ENCODE measurements at regions not wholly inside any gene's neighbourhood (a gene's known extent, or its start where the extent isn't known, plus 50 kb on each side); places are given as distances from the start of the nearest gene placed in this dataset.

- DNase-seq (ENCODE audit: low spot score): no peak
- no peak for FAIRE-seq
These were observed 230.8 kb upstream of the RND3 start for GRCh38 chr2:150718280-150718679.

- no peak for DNase-seq (ENCODE audit: low spot score)
- FAIRE-seq: no peak
These were observed 228.7 kb upstream of the RND3 start for GRCh38 chr2:150716186-150716585.

- FAIRE-seq (no peak), DNase-seq (ENCODE audit: low spot score) (no peak)
These were observed 228.0 kb upstream of the RND3 start for GRCh38 chr2:150715501-150715900.

- DNase-seq (ENCODE audit: low spot score): no peak
- FAIRE-seq: no peak
These were observed 223.4 kb upstream of the RND3 start for GRCh38 chr2:150710916-150711315.

DNA sequence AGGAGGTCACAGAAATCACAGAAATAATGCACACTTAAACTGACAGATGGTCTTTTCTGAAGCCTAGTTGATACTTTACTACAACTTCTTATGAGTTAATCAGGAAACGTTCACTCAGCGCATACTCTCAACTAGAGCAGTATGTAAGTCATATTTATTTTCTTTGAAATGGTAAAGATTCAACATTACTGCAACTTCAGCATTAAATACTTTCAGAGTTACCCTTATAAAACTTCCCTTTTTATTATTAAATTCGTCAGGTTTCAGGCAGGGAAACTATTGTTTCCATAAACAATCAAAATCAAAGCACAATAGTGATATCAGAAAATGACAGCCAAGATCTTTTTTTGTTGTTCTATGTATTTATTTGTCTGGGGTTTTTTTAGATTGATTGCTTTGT is 222.6 kb upstream of the RND3 start:
- DNase-seq (ENCODE audit: low spot score) (no peak), FAIRE-seq (no peak)

GRCh38 chr2:150706561-150706960 is 219.1 kb upstream of the RND3 start:
- DNase-seq (ENCODE audit: low spot score) (no peak), FAIRE-seq (no peak)

DNA sequence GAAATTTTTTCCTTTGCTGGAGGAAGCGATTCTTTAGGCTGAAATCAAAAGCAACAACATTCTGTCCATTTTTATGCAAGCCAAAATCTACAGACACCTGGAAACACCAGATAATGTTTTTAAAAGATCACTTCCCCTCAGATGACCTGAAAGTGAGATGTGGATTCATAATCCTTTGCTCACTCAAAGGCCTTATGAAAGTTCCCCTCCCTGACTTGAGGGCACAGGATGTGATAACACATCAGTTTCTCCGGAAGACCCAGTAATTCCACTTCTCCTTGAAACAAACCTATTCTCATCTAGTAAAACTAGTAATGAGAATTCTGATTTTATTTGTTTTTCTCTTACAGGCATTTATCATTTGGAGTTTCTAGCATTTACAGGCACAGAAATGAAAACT is 218.3 kb upstream of the RND3 start:
- DNase-seq (ENCODE audit: low spot score): no peak
- no peak for FAIRE-seq

GRCh38 chr2:150705357-150705756 is 217.9 kb upstream of the RND3 start:
- FAIRE-seq: no peak
- no peak for DNase-seq (ENCODE audit: low spot score)

- DNase-seq (ENCODE audit: low spot score) (no peak), FAIRE-seq (no peak)
These were observed 215.3 kb upstream of the RND3 start for GRCh38 chr2:150702791-150703190.

DNA sequence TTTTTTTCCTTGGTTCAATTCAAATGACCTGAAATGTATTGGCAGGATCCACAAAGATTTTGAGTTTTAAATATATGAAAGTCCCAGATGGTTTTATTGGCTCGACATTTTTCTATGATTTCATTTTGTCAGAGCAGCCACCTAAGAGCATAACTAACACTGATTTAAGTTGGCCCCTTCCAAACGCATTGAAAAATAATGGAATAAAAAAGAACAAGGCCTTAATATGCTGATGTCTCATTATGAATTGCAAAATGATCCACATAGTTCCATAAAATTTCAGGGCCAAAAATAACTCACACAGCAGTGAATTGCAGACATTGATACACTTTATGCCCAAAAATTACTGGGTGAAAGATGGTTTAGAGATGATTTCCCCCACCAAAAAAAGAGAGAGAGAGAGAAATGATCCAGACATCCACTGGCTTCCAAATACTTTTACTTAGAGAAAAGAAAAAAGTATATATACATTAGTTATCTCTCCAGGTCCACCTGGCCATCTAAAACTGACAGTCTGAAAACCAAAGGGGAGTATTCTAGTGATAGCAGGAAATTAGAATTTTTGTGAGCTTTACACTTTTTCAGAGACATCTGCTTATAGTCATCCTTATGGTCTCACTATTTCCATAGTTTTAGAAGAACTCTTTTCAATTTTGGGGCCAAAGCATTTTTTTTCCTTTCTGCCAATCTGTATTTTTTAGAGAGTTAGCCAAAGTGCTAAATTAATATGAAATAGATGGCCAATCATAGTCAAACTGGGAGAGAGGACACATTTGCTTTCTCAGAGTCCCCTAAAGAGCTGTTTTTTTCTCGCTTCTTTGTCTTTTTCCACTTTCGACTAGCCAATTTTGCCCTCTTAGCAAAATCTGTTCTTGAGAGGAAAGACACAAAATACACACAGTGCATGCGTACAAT is 213.5 kb upstream of the RND3 start:
- DNase-seq (ENCODE audit: low spot score) (no peak), FAIRE-seq (no peak)

- DNase-seq (ENCODE audit: low spot score) (no peak), FAIRE-seq (no peak)
These were observed 211.8 kb upstream of the RND3 start for GRCh38 chr2:150699218-150699617.

DNA sequence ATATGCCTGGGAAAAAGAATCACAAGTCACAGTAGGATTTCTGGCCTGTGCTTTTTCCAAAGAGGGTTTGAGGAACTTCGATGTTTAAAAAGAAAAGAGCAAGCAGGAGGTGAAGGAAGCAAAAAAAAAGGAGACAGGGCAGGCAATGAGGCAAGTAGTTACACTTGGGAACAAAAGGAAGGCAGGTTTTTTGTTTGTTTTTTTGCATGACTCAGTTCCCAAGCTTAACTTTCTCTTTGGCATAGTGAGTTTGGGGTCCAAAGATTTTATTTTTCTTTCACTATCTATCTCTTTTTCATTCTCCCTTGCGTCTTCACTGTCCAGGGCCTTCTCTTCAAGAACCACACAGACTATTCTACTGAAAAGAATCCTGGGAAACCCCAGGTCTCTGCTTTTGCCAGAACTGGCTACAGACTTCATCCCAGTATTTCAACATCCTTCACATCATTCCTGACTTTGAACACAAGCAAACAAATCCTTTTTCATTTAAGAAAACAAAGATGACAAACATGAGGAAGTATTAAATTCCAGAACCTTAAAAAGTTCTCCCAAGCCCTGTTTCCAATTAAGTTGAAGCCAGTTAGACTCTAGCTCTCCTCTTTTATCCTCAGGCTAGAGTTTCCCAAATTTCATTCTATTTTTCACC is 210.7 kb upstream of the RND3 start:
- DNase-seq (ENCODE audit: low spot score) (no peak), FAIRE-seq (no peak)

- FAIRE-seq: no peak
- DNase-seq (ENCODE audit: low spot score): no peak
These were observed 210.1 kb upstream of the RND3 start for GRCh38 chr2:150697596-150697995.

DNA sequence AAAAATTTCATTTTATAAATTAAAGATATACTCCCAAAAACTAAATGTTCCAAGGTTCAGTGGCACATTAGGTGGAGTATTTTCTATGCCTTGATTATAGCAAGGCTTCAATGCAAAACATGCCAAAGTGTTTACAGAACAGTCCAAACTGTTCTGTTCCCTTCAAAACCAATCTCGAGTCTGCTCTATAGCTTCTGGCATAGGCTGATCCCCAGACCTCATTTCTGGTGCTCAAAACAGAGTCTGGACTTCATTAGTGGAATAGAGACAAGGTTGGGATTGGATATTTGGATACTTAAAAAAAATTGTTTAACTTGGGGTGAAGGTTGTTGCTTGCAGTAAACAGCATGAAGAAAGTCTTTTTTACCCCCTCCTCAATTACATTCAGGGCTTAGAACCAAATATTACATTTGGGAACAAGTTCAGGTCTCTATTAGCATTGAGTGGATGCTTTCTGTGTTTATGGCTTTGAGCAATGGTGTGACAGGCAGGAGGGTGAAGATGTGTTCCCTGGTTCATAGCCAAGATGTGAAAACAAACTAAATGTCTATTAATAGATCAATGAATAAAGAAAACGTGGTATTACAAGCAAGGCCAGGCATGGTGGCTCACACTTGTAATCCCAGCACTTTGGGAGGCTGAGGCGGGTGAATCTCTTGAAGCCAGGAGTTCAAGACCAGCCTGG is 208.1 kb upstream of the RND3 start:
- FAIRE-seq (no peak), DNase-seq (ENCODE audit: low spot score) (no peak)

GRCh38 chr2:150693556-150693955 is 206.1 kb upstream of the RND3 start:
- no peak for FAIRE-seq
- no peak for DNase-seq (ENCODE audit: low spot score)

DNA sequence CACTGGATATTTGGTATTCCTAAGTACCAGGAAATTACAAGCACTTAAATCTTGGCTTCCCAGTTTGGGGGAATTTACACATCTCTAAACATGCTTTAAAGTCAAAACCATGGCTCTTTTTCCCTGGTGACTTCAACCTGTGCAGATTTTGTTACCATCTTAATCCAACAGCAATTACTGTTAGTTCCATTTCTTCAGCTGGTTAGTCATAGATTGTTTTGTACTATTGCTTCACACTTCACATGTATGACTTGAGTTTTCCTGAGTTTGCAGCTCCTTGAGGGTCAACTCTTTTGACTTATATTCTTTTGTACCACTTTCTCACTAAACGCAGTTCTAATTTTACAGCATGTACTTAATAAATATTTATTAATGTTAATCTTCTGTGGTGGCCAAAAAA is 203.4 kb upstream of the RND3 start:
- FAIRE-seq (no peak), DNase-seq (ENCODE audit: low spot score) (no peak)

DNA sequence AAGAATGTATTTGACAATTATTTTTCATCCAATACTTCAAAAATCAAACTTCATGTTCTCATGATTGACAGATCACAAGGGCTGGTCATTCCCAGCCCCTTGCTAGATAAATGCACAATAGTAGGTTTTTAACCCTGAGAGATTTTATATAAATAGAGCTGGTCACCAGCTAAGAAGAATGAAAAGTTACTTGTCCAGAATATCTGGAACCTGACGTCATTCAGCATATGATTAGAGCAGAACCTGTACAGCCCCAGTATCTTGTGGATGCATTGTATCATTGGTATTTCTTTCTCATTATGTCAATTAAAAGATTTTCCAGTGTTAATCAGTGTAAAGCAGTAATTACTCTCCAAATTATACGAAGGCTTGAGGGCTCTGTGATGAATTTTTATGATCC is 202.8 kb upstream of the RND3 start:
- FAIRE-seq: no peak

DNA sequence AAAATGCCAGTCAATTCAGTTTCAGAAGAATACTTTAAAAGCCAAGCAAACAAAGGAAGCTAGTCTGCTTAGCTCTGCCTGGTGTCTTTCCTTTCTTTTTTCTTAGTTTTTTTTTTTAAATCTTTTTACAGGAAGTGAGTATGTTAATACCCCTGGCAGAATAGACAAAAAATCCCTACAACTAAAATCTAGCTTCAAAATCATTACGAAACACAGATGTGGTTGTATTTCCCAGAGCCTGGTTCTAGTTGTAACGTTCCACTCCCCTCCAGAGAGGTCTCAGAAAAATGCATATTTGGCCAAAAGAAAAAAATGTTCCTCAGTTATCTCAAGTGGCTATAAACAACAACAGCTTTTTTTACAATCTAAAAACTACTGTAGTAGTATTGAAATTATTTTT is 202.1 kb upstream of the RND3 start:
- DNase-seq (ENCODE audit: low spot score): no peak
- no peak for FAIRE-seq

More for the DNA sequence above, 202.8 kb upstream of the RND3 start:
- no peak for DNase-seq (ENCODE audit: low spot score)

DNA sequence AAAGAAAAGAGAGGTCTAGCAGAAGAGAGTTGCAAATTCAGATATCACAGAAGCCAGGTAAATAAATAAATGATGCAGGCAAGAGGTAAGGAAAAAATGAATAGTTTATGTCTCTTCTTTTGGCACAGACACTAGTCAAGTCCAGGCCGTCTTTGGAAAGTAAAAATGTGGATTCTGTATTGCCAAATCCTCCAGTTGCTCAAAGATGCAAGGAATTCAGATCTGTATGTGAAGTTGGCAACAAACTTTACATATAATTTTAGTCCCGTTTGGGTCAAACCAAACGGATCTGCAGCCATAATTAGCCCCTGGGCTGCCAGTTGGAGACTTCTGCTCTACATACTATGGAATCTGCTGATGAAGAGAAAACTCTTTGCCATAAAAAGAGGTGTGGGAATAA is 200.5 kb upstream of the RND3 start:
- FAIRE-seq (no peak), DNase-seq (ENCODE audit: low spot score) (no peak)

GRCh38 chr2:150686391-150686790 is 198.9 kb upstream of the RND3 start:
- FAIRE-seq (no peak), DNase-seq (ENCODE audit: low spot score) (no peak)

DNA sequence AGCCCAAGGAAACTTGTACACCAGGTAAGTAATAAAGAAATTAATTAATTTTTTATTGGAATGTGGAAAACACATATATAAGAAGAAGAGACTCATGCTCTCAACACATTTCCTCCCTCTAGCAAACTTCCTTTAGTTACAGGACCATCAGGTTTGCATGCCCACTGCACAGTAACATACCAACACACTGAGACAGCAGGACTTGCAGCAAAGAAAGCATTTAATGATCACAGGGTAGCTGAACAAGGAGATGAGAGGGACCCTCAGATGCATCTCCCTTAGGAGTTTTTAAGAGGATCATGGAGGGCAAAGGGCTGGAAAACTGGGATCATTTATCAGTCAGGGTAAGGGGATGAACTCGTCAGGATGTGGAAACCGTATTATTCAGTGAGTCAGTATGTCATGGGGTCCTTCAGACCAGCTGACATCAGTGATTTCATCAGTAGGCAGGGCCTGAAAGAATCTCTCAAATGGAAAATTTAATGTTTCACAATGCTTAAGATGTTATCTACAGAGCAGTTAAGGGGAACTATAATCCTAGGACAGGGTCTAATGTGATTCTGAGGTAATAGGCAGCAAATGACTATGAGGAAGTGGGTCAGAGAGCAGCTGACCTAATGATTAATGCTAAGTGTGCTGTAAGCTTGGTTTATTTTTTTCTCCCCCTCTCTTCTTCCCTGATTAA is 193.8 kb upstream of the RND3 start:
- no peak for FAIRE-seq
- peak; percentile 18 for DNase-seq (ENCODE audit: low spot score)

Measured in urothelium cell line (cell line).